PC-3 (cell line): ENCODE measurements at regions not wholly inside any gene's neighbourhood (a gene's known extent, or its start where the extent isn't known, plus 50 kb on each side); places are given as distances from the start of the nearest gene placed in this dataset.

Experiments
- CTCF ChIP-seq: fragments of 300-600 bp; sonication (generic); conservative IDR thresholded peaks from 2 replicates; pipeline ENCODE4 v1.5.1; 2017; ENCODE audit warnings: antibody characterized with exemption, low read depth, mild to moderate bottlenecking, low read length
- EZH2 ChIP-seq: fragments of 300-600 bp; sonication (generic); IDR thresholded peaks from one replicate; pipeline ENCODE4 v1.6.1; 2017; ENCODE audit warnings: antibody characterized with exemption, mild to moderate bottlenecking, low read length; ENCODE audit not compliant: unreplicated experiment
- EZH2phosphoT487 ChIP-seq: fragments of 300-600 bp; sonication (generic); IDR thresholded peaks from 2 replicates; pipeline ENCODE4 v1.6.1; 2018; ENCODE audit warnings: mild to moderate bottlenecking, antibody characterized with exemption, low read length, borderline replicate concordance

GRCh38 chr16:25426829-25427228 is 169.2 kb upstream of the ZKSCAN2 start:
- TF ChIP-seq CTCF (no peak), EZH2phosphoT487 (no peak), EZH2 (no peak)
